ENCODE measurements at regions not wholly inside any gene's neighbourhood (a gene's known extent, or its start where the extent isn't known, plus 50 kb on each side); places are given as distances from the start of the nearest gene placed in this dataset.

GRCh38 chr9:1366276-1366675 lies 316.1 kb downstream of the DMRT2 start:
- Histone ChIP-seq H3K4me3 (ENCODE audit: low read depth, low read length, poor library complexity, severe bottlenecking) (no peak overlapping the region), H3K36me3 (ENCODE audit: insufficient read depth, low read length) (no peaks in the 10 kb centered on the region), H3K27ac (ENCODE audit: low read depth, low read length, poor library complexity, severe bottlenecking) (no peak overlapping the region), H2AFZ (ENCODE audit: low read length) (no peak overlapping the region), H3K79me2 (ENCODE audit: insufficient read depth, low read length) (no peaks in the 10 kb centered on the region), H3K9ac (ENCODE audit: low read length) (no peak overlapping the region), H3F3A (ENCODE audit: insufficient read depth, low read length) (no peaks in the 10 kb centered on the region), H3K4me1 (ENCODE audit: insufficient read depth, low read length, severe bottlenecking) (no peaks in the 10 kb centered on the region), H3K27me3 (ENCODE audit: insufficient read depth, low read length) (no peaks in the 10 kb centered on the region), H3K9me2 (ENCODE audit: low read depth, low read length) (no peaks in the 10 kb centered on the region), H4K20me1 (ENCODE audit: insufficient read depth, low read length) (no peaks in the 10 kb centered on the region), H3K4me2 (ENCODE audit: low read length) (no peak overlapping the region), H3K9me3 (ENCODE audit: low read length) (no peaks in the 10 kb centered on the region)
- TF ChIP-seq CTCF (IDR thresholded peaks at IDR 0.05; ENCODE audit: low read length) (no peak), EZH2 (IDR thresholded peaks at IDR 0.05; ENCODE audit: borderline replicate concordance, low read length) (no peak)

DNA sequence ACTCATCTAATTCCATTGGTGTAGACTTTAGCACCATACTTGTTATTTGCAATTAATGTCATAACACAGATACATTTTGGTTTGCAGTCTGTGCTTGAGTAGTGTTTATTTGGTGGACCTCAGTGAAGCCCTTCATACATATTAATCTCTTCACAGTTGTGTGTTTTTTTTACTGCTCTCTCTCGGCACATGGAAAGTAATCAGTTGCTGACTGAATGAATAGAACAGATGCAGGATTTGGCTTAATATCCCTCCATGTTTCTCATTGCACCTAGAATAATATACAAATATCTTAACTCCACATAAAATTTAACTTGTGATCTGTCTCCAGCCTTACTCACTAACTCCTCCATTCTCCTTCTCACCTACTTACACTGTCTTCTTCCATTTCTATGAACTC lies 319.1 kb downstream of the DMRT2 start:
- Histone ChIP-seq H3K36me3 (ENCODE audit: insufficient read depth, low read length) (no peaks in the 10 kb centered on the region), H3K9me2 (ENCODE audit: low read depth, low read length) (no peaks in the 10 kb centered on the region), H2AFZ (ENCODE audit: low read length) (no peak overlapping the region), H3F3A (ENCODE audit: insufficient read depth, low read length) (no peaks in the 10 kb centered on the region), H3K27ac (ENCODE audit: low read depth, low read length, poor library complexity, severe bottlenecking) (no peak overlapping the region), H3K4me3 (ENCODE audit: low read depth, low read length, poor library complexity, severe bottlenecking) (no peak overlapping the region), H3K9me3 (ENCODE audit: low read length) (no peaks in the 10 kb centered on the region), H3K27me3 (ENCODE audit: insufficient read depth, low read length) (no peaks in the 10 kb centered on the region), H3K4me1 (ENCODE audit: insufficient read depth, low read length, severe bottlenecking) (no peaks in the 10 kb centered on the region), H3K79me2 (ENCODE audit: insufficient read depth, low read length) (no peaks in the 10 kb centered on the region), H3K4me2 (ENCODE audit: low read length) (no peak overlapping the region), H3K9ac (ENCODE audit: low read length) (no peak overlapping the region), H4K20me1 (ENCODE audit: insufficient read depth, low read length) (no peaks in the 10 kb centered on the region)
- TF ChIP-seq CTCF (IDR thresholded peaks at IDR 0.05; ENCODE audit: low read length) (no peak), EZH2 (IDR thresholded peaks at IDR 0.05; ENCODE audit: borderline replicate concordance, low read length) (no peak)

DNA sequence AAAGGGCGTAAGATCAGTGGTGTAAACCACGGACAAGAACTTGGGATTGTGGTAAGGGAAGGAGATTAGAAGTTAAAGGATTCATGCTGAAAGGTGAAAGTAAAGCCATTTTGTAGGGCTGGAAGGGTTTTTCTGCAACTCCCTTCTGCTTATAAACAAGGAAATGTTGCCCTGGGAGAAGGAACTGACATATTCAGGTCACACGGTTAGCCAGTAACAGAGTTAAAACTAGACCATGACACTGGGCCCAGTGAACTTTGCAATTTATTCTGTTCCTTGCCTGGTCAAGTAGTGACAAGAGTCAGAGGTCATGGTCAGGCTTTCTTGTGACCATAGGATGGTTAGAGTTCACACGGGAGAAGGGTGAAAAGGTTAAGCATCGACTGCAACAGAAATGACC lies 323.3 kb downstream of the DMRT2 start:
- Histone ChIP-seq H3K4me1 (ENCODE audit: insufficient read depth, low read length, severe bottlenecking) (no peaks in the 10 kb centered on the region), H3K79me2 (ENCODE audit: insufficient read depth, low read length) (no peaks in the 10 kb centered on the region), H3F3A (ENCODE audit: insufficient read depth, low read length) (no peaks in the 10 kb centered on the region), H3K9me3 (ENCODE audit: low read length) (no peaks in the 10 kb centered on the region), H3K9me2 (ENCODE audit: low read depth, low read length) (no peaks in the 10 kb centered on the region), H3K9ac (ENCODE audit: low read length) (no peak overlapping the region), H3K4me2 (ENCODE audit: low read length) (no peak overlapping the region), H3K27me3 (ENCODE audit: insufficient read depth, low read length) (no peaks in the 10 kb centered on the region), H2AFZ (ENCODE audit: low read length) (no peak overlapping the region), H3K27ac (ENCODE audit: low read depth, low read length, poor library complexity, severe bottlenecking) (no peak overlapping the region), H3K36me3 (ENCODE audit: insufficient read depth, low read length) (no peaks in the 10 kb centered on the region), H3K4me3 (ENCODE audit: low read depth, low read length, poor library complexity, severe bottlenecking) (no peak overlapping the region), H4K20me1 (ENCODE audit: insufficient read depth, low read length) (no peaks in the 10 kb centered on the region)
- no peak for TF ChIP-seq EZH2 (IDR thresholded peaks at IDR 0.05; ENCODE audit: borderline replicate concordance, low read length)
- no peak for TF ChIP-seq CTCF (IDR thresholded peaks at IDR 0.05; ENCODE audit: low read length)

Data from OCI-LY1 (cell line).